UCSD-AML1 (cell line): ENCODE measurements at regions not wholly inside any gene's neighbourhood (a gene's known extent, or its start where the extent isn't known, plus 50 kb on each side); places are given as distances from the start of the nearest gene placed in this dataset.

Experiments used
- DNase-seq: peaks from one replicate; lab custom pipeline; 2025; ENCODE audit not compliant: unreplicated experiment; lab: John Stamatoyannopoulos, UW

DNA sequence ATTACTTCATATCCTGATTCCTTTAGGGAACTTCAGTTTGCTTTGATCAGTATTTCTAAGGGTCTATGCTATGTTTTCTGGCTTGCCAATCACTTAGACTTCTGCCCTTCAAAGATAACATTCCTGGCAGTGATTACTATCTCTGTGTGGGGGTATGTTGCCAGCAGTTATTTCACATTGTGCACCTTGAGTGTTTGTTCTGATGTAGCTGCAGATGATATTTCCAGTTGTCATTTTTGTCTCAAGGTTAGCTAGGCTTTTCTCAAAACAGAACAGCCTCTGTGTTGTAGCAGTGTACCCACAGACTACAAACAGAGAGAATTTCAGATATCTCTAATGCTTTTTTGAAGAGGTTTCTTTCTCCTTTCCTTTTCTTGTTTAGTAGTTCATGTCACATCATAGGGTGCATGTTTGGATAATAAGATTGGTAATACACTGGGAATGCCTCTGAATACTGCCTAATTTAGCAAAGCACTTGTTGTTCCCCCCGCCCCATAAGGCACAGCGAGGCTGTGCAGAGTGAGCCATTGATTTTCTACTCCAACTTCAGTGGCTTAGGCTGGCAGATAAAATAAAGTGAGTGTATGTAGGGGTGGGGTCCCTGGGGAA, 134.7 kb upstream of the AGR3 start:
- no peak for DNase-seq

DNA sequence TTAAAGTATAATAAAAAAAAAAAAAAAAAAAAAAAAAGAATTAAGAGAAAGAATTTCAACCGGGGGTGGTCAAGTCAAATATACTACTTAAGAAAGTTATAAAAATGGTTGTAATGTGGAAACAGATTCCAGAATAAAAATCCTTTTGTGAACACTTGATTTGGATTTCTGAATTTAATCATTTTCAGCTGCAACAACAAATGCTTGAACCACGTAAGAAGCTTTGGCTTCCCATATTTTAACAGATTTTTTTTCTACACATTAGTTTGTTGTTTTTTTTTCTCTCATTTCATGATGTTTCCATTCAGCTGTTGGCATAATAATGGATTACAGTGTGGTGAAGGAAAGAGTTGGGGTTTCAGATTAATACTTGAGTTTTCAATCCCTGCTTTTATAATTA, 137.3 kb upstream of the AGR3 start:
- DNase-seq: no peak

DNA sequence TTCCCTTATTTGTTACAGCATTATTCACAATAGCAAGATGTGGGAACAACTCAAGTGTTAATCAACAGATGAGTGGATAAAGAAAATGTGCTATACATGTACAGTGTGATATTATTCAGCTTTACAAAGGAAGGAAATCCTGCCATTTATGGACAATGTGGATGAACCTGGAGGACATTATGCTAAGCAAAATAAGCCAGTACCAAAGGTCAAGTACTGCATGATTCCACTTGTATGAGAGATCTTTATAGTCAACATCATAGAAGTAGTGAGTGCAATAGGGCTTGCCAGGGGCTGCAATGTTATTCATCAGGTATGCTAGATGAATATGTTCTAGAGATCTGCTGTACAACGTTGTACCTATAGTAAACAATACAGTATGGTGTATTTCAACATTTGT, 138.5 kb upstream of the AGR3 start:
- DNase-seq: no peak

DNA sequence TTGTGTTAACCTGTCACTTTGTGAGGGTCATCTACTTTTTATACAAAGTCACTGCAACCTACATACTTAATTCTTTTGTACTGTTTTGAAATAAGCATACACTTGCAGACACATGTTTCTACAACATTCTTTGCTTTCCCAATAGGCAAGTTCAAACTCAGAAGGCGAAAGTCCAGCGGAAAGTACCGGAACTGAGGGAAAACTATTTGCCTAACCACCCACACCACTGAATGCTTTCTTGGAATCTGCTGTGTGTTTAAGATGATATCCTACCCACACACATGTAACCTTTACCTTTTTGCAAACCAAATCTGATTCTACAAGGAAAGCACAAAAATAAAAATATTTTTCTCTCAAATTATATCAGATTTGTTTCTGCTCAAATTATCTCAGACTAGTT, 139.4 kb upstream of the AGR3 start:
- DNase-seq: no peak

DNA sequence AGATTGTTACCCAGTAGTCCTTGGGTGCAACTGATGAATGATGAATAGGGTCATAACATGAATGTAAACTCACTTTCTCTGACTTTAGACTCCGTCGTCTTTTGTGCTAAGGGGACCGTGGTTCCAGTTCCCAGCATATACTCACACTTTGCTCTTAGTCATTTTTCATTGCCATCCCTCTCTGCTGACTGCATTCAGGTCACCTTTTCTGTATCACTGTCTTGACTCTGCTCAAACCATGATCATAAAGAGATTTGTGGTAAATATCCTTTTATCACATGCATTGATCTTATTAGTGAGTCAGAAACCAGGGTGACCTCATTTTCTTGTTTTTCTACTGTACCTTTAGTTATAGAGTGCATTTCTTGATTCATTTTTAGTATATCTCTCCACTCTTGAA, 141.1 kb upstream of the AGR3 start:
- DNase-seq: no peak

DNA sequence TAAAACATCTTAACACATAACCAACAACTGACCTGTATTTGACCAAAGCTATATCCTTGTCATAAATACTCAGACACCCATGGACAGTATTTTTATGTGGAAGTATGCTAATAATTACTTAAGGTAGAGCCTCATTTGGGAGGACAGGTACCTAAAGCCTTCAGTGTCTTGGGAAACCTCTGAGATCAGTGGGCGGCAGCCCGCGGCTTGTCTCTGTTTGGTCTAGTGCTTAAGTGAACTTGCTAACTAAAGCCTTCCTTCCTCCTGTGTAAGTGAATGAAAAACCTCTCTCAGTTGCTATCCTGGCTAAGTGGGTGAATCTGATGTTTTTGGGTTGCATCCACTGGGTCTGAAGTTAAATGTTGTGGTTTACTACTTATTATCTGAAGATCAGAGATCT, 144.5 kb upstream of the AGR3 start:
- no peak for DNase-seq

DNA sequence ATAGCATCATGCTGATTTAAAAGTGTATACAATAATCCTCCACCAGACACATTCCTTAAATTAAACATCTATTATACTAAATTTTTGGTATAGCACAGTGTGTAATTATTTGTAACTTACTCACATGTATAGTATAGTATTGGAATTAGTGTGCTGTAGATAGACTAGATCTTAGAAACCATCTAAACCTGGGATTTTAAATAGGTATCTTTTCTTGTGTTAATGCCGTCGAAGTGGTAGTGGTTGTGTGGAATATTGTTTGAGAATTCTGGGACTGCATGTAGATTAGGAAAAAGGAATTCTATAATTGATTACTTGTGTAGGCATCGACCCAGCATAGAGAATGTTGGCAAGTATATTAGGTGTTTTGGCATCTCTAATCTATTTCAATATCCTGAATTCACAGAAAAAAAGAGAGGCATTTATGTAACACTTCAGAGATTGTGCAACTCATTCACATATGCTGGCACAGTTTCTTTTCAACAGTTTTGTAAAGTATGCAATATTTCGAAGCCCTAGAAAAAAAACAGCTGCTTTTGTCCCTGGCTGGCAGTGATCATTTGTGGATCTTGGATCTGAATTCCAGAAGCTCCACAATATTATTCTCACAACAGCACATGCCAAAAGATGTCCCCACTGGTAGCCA, 145.5 kb upstream of the AGR3 start:
- no peak for DNase-seq

DNA sequence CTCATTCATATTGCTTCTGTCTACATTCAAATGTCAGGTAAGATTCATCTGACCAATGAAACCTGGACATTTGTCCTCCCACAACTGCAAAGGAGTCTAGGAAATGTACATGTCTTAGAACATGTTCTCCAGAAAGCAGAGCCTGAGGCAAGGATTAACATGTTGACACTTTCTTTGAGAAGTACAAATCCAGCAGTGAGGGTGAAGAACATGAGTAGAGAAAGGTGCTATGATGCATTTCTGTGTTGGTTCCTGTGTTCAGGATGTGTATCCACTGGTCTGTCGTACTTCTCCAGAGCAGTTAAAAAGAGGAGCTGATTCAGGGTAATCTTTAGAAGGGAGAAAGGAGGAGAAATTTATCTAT, 146.0 kb upstream of the AGR3 start:
- no peak for DNase-seq

DNA sequence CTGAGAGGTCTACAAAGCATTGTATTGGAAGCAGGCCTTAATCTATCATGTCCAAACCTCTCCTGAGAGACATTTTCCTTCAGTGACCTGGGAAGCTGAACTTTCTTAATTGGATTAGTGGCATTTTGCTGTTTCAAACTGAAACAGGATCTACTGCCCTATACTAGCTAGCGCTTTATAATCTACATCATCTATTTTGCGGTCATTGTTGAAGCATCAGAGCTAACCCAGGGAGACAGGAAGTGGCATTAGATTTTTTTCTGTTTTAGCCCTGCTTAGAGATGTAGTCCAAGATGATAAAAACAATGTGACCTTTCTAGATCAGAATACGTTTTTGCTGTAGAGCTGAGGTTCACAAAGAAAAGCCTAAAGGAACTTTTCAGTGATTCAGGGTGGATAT, 147.4 kb upstream of the AGR3 start:
- no peak for DNase-seq

DNA sequence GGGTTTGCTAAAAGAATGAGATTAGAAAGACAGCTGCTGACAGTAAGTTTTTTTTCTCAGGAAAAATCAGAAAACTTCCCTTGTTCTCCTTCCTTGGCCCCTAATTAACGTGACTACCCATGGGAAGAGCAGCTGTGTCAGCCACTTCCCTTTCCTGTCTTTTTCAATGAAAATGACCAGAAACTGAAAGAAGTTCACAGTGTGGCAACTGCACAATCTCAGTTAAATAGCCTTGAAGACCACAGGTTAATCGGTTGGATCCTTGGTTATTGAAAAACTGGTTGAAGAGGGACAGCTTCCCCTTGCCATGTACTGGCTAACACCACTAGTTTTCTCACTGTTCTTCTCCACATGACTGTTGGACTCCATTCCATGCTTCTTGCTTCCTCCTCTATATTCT, 148.8 kb upstream of the AGR3 start:
- DNase-seq: no peak

DNA sequence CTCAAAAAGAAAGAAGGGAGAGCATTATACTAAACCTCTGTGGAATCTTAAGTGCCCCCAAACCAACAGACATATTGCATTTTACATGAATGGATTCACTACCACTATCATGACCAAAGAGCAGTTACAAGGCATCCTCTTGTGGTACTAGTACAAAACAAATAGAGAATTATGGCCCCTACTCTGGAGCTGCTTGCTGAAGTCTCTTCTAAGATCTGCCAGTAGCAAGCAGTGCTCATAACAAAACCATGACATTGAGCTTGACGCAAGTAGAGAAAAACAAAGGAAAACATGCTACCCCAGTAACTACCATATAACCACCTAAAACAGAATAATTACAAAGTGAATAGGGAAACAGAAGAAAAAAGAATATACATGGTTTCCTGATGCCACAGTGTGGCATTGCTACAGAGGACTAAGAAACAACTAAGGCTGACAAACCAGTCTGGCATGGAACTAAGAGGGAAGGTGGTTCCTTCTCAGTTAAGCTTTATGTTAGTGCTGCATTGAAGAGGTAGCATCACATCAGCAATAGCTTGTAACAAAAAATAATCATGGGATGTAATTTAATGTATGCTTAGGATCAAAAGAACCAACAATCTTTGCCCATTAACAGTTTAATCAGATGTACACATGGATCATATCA, 150.2 kb upstream of the AGR3 start:
- DNase-seq: no peak

DNA sequence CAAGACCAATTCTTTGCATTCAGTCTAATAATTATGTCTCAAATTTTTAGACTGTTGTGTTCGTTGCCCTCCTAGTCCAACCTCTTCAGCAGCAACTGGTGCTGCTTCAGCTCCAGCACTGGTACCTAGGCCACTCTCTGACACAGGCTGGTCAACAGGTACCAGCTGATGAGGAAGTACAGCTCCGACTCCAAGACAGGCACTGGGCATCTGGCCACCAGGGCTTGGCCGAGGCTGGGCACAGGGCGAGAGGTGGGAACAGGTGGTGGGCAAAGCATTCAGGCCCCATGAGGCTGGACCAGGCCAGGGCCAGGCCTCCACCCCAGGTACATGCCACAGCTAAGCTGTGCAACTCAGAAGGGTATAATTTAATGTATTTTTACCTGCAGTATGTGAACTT, 151.5 kb upstream of the AGR3 start:
- DNase-seq: no peak

DNA sequence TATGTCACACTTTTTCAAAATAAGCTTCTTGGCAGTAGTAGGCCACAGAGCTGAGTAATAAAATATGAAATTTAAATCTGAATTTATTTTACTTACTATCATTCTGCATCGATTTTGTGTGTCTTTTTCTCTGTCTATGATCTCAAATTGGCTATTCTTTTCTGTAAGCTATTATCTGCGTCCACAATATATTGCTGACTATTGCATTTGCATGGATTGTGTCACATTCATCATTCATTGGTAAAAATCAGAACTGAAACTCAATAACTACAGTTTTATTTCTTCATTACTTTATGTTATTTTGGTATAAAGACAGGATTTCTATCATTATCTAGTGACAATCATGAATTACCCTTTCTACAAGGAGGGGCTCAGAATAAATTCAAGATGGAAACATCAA, 154.8 kb upstream of the AGR3 start:
- no peak for DNase-seq

DNA sequence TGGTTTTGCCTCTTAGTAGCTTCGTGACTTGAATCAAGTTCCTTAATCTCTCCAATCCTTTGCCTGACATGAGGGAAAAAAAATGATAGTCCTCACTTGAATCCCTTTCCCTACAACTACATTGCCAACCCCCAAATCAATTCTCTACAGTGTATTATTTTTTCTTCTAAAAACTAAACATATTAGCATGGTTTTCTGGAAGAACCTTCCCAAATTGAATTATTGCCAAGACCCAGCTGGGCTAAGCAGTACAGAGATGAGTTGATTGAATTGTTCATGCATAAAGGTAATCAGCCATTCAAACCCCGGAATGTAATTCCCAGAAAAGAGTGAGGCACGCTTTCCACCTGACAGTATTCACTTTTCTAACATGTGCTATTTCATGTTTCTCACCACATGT, 155.6 kb upstream of the AGR3 start:
- DNase-seq: no peak

DNA sequence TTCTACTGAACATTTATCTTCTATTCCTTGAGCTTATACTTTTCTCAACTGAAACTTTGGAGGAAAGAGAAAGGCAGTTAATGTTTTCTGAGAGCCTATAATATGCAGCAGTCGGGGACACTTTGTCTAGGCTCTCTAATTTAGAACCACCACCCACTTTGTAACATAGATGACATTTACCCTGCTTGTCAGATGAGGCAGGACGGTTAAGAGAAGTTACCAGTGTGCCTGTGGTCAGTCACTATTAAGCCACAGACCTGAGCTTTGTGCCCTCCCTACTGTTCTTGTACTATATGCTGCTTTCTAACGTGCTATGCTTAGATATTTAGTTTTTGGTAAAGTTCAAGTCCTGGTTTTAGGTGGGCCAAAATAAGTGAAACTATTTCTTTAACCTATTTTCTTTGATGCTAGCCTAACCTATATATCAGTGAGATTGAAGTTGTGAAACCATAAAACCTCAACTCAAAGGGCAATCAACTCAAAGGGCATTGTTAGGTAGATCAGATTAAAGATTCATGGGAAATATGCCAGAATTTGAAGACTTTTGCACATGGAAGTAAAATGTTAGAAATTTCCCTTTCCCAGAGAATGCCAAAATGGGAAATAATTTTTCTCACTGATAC, 156.5 kb upstream of the AGR3 start:
- no peak for DNase-seq

DNA sequence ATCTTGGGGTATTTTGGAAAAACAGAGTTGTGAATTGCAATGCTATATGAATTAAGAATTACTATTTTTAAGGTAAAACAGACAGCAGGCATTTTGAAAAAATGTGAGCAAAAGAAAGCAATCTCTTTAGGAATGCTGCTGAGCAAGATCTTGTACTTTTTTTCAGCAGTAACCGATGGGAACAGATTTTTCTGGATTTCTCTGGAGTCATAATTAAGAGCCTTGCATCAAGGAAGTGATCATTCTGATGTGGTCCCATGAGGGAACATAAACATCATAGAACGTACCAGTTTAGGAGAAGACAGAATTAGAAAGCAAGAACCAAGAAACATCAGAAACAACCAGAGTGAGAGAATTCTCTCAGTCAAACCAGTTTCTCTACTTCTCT, 157.0 kb upstream of the AGR3 start:
- DNase-seq: no peak

DNA sequence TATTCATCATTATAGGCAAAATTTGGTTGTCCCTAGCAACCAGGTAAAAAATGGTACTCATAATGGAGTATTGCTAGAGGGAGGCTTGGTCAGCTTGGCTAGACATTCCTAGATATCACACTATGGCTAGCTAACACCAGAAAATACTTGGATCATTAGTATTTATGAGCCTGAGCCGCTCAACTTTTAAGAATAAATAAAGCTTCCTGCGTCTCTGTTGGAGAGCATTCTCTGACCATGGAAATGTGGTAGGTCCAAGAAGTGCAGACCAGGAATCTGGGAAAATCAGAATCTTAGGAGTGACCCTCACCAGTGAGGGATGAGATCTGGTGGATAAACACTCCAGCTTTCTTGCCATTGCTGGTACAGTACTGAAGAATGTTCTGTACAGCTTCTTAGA, 157.6 kb upstream of the AGR3 start:
- no peak for DNase-seq

DNA sequence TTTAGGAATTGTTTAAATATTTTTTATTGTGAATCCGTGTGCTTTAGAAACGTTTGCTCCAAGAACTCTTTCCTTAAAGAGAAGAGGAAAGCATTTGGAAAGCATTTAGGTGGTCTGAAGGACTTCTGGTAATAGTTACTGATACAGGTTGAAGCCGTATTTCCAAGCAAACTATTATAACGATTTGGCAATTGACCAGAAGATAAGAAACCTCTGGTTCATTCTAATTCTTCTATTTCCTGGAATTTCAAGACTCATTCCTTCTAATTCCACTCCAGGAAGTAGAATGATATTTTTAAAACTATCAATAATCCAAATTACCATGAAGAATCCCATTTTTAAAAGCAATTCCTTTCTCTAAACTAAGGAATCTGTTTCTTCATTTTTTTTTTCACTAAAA, 158.9 kb upstream of the AGR3 start:
- DNase-seq: no peak

DNA sequence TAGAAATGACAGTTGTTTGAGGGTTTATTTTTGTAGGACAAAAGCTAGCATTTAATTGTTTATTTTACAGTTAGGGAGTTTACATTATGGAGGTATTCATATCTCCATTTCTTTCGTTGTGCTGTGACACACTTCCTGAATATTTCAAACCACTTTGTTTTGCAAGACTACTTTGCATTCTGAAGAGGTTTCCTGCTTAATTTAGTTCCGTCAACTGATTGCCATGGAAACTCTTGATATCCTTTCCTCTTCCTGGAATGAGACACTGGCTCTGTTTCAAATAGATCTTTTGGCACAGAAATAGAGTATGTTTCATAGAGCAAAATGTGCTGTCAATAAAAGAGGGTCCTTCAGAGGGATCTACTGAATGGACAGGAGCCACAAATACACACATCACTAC, 159.5 kb upstream of the AGR3 start:
- no peak for DNase-seq

DNA sequence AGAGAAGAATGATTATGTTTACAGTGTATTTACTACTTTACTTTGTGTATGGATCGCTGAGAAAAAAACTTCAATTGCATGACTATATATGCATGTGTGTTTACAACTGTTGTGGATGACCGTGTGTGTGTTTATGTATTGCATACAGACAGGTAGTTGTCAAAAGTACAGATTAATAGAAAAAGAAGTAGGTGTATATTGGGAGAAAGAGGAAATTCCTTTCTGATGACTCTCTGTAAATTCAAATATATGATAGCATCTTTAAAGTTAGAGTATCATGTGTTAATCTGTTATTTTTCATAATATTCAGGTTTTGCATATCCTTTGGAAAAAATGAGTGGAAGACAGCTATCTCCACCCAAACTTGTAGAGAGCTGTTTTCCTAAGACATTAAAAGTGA, 160.4 kb upstream of the AGR3 start:
- DNase-seq: no peak

DNA sequence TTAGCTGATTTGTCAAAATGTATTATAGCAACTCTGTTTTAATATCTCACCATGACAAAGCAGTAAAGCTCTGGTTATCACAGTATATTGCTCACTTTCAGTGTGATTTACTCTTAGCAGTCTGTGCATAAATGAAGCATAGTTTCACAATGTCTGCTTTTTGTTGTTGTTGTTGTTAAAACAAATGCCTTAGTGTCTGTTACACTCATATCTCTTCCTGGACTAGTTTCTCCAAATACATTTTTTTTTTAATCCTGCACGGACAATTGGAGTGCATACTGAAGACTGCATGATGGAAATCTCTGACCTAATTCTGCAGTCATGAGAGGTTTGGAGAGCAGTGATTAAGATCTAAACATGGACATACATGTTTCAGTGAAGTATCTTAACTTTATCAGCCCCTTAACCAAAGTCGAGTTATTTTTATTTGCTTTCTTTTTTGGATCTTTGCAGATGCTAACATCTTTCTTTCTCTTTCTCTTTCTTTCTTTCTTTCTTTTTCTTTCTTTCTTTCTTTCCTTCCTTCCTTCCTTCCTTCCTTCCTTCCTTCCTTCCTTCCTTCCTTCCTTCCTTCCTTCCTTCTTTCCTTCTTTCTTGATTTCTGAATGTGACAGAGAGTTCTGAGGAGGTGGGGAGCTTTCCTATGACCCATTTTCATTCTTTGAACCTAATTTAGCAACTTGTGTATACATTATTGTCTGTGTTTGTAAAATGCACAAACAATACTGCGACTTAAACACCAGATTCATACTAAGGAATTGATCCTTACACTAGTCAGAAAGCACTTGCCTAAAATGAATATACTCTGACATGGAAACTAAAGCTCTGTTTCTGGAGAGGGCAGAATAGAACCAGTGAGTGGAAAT, 161.5 kb upstream of the AGR3 start:
- DNase-seq: no peak

DNA sequence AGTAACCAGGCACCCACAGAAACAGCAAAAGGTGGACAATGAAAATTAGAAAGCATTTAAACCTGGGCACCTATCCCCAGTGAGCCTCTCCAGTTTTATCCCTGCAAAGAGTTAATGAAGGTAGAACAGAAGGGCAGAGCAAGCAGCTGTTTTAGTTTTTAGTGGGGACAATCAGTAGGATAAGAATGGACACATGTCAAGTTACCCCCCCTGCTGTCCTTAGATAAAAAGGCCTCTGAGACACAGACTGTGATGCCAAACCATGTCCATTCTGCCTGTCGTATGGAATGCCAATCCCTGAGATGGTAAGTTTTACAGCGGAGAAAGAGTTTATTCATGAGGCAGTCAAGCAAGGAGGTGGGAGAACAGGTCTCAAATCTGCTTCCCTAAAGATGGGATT, 162.6 kb upstream of the AGR3 start:
- DNase-seq: no peak
